ENCODE measurements at regions not wholly inside any gene's neighbourhood (a gene's known extent, or its start where the extent isn't known, plus 50 kb on each side); places are given as distances from the start of the nearest gene placed in this dataset.

DNA sequence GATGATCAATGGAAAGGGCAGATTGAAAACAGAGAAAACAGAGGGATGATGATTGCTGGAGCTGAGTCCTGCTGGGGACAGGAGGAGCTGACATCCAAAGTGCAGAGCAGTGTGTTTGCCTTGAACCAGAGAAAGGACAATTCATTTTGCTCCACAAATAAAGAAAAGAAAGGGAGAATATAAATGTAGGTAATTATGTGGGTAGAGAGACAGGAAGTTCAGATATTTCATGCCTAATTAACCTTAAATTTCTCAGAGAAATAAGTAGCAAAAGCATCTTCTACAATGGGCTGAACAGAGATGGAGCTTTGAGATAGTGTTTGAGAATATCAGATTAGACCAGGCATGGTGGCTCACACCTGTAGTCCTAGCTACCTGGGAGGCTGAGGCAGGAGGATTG lies 93.2 kb downstream of the TNFSF18 start:
- TF ChIP-seq POLR2A (IDR thresholded peaks at IDR 0.05; ENCODE audit: low read depth, low read length) (no peak), TAF1 (IDR thresholded peaks at IDR 0.05; ENCODE audit: borderline replicate concordance, low read depth, low read length) (no peak), POLR2AphosphoS5 (IDR thresholded peaks at IDR 0.05; ENCODE audit: low read depth, low read length) (no peak)

Measured in GM12892 (cell line).